ENCODE measurements at regions not wholly inside any gene's neighbourhood (a gene's known extent, or its start where the extent isn't known, plus 50 kb on each side); places are given as distances from the start of the nearest gene placed in this dataset.

DNA sequence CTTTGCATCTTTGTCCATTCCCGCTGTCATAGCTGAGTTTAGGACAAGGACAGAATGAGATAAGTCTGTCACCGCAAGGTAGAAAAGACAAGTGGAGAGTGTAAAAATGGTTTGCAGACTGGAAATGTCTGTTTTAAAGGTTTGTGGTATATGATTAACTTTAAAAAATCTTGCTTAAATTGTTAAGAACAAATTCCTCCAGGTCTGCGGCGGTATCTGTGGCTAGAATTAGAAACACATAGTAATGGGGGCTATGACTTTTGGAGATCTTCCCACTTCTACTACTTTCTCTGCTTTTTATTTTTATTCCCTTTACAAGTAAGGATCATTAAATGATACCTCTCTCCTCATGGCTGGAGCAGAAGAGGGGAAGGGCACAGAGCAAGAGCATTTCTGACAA lies 92.2 kb downstream of the MID1IP1 start:
- no peaks in the 10 kb centered on the region for H3K4me1 ChIP-seq
- intact Hi-C loops (cut with DNase I; ENCODE audit: low total_unique reads): no loop called here
- no peaks in the 10 kb centered on the region for H3K36me3 ChIP-seq
- no peaks in the 10 kb centered on the region for H3K9me3 ChIP-seq
- WGBS, 5 donors: 91 to 97% (median 94%) methylated on average over 4 of the region's 4 CpGs
- no peak overlapping the region for H3K4me3 ChIP-seq
- no peak overlapping the region for H3K27ac ChIP-seq
- TF ChIP-seq POLR2A (IDR thresholded peaks at IDR 0.05) (no peak), POLR2AphosphoS5 (IDR thresholded peaks at IDR 0.05) (no peak)
- TF ChIP-seq, protein P1, sequence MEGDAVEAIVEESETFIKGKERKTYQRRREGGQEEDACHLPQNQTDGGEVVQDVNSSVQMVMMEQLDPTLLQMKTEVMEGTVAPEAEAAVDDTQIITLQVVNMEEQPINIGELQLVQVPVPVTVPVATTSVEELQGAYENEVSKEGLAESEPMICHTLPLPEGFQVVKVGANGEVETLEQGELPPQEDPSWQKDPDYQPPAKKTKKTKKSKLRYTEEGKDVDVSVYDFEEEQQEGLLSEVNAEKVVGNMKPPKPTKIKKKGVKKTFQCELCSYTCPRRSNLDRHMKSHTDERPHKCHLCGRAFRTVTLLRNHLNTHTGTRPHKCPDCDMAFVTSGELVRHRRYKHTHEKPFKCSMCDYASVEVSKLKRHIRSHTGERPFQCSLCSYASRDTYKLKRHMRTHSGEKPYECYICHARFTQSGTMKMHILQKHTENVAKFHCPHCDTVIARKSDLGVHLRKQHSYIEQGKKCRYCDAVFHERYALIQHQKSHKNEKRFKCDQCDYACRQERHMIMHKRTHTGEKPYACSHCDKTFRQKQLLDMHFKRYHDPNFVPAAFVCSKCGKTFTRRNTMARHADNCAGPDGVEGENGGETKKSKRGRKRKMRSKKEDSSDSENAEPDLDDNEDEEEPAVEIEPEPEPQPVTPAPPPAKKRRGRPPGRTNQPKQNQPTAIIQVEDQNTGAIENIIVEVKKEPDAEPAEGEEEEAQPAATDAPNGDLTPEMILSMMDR (IDR thresholded peaks at IDR 0.05 in 8 of 11, conservative IDR thresholded peaks at IDR 0.05 in 3 of 11): no peak
- no peak for DNase-seq
- H3K27me3 ChIP-seq (replicated peaks in 1 of 7): no peaks in the 10 kb centered on the region

DNA sequence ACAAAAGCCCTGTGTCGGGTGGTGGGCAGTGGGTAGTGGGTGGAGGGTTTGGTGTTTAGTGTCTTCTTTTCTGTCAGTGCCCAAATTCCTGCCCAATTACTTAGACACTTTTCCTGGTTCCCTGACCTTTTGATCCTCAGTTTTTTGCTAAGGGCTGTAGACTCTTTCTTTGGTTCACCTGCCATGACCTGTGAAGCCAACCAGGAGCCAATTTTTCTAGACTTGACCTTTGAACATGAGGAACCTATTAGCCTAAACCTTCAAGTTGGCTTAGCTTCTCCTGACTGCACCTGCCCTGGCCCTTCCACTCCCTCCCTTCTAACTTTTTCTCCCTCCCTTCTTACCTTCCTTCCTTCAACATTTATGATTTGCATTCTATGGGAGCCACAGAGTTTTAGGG lies 94.5 kb downstream of the MID1IP1 start:
- Histone ChIP-seq H3K9me3 (no peaks in the 10 kb centered on the region), H3K36me3 (no peaks in the 10 kb centered on the region), H3K27ac (no peak overlapping the region), H3K4me3 (no peak overlapping the region), H3K27me3 (replicated peaks in 1 of 7) (no peaks in the 10 kb centered on the region), H3K4me1 (no peaks in the 10 kb centered on the region)
- no peak for DNase-seq
- TF ChIP-seq POLR2A (IDR thresholded peaks at IDR 0.05): no peak
- no peak for TF ChIP-seq POLR2AphosphoS5 (IDR thresholded peaks at IDR 0.05)
- TF ChIP-seq, protein P1 (IDR thresholded peaks at IDR 0.05 in 8 of 11, conservative IDR thresholded peaks at IDR 0.05 in 3 of 11): no peak
- WGBS, 5 donors: 88 to 100% (median 89%) methylated on average over 1 of the region's 1 CpG
- intact Hi-C loops (cut with DNase I; ENCODE audit: low total_unique reads): no loop called here

DNA sequence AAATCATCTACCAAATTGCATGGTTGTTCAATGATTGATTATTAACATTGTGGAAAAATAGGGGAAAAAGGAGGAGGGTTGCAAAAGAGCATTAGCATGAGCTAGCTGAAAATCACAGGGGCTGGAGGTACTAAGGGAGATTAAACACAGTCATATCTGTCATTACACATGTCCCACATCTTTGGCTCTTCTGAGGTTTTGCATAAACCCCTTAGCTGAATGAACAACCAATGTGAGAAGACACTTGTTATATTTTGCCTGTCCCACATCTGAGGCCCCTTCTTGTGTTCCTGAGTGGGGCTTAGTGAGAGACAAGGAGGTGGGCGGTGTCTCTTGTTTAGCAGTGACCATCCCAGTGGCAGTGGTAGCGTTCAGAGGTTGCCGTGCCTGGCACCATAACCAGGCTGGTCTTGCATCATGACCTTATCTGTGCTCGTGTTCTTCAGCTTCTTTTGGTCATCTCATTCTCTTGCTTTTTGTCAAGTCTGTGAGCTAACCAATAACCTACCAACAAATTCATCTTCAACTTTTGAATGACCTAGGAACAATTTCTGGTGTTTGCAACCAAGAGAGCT lies 95.6 kb downstream of the MID1IP1 start:
- no peak for TF ChIP-seq POLR2AphosphoS5 (IDR thresholded peaks at IDR 0.05)
- TF ChIP-seq POLR2A (IDR thresholded peaks at IDR 0.05): no peak
- TF ChIP-seq, protein P1 (IDR thresholded peaks at IDR 0.05 in 8 of 11, conservative IDR thresholded peaks at IDR 0.05 in 3 of 11): no peak
- Histone ChIP-seq H3K27ac (no peak overlapping the region), H3K36me3 (no peaks in the 10 kb centered on the region), H3K4me1 (no peaks in the 10 kb centered on the region), H3K9me3 (no peaks in the 10 kb centered on the region), H3K4me3 (no peak overlapping the region), H3K27me3 (replicated peaks in 1 of 7) (no peaks in the 10 kb centered on the region)
- 74 to 94% (median 79%) methylated on average over 4 of the region's 4 CpGs for WGBS, 5 donors
- intact Hi-C loops (cut with DNase I; ENCODE audit: low total_unique reads): no loop called here
- no peak for DNase-seq

DNA sequence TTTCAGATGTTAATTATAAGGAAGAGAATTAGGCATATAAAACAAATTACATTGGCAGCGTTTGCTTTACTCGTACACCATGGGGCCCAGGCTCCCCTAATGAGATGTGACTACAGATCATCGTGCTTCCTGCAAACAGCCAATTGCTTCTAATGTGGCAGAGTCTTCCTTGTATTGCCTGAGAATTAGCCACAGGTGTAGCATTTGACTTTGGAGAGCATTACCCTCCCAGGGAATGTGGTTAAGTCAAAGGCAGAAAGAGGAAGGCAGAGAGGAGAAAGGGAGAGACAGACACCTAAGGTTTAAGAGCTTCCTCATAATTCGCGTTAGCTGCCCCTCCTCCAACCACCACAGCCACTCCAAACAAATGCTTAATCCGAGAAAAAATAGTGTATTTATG lies 97.0 kb downstream of the MID1IP1 start:
- Histone ChIP-seq H3K36me3 (no peaks in the 10 kb centered on the region), H3K4me3 (no peak overlapping the region), H3K4me1 (no peaks in the 10 kb centered on the region), H3K27ac (no peak overlapping the region), H3K27me3 (replicated peaks in 1 of 7) (no peaks in the 10 kb centered on the region), H3K9me3 (no peaks in the 10 kb centered on the region)
- no peak for DNase-seq
- intact Hi-C loops (cut with DNase I; ENCODE audit: low total_unique reads): no loop called here
- TF ChIP-seq, protein P1 (IDR thresholded peaks at IDR 0.05 in 8 of 11, conservative IDR thresholded peaks at IDR 0.05 in 3 of 11): no peak
- TF ChIP-seq POLR2A (IDR thresholded peaks at IDR 0.05): no peak
- TF ChIP-seq POLR2AphosphoS5 (IDR thresholded peaks at IDR 0.05): no peak
- whole genome bisulfite sequencing, 5 donors: 22 to 44% (median 28%) methylated on average over 5 to 6 of the region's 6 CpGs

Measured in spleen (tissue), 11 donors.